Uterus (tissue), 3 donors: ENCODE measurements at regions not wholly inside any gene's neighbourhood (a gene's known extent, or its start where the extent isn't known, plus 50 kb on each side); places are given as distances from the start of the nearest gene placed in this dataset.

ENCODE experiments used
- DNase-seq, 2 donors: peaks; one replicate each; pipeline ENCODE4 v3.0.0-alpha.2; 2019 to 2020
- H3K27ac ChIP-seq, 2 donors: fragments of 200-600 bp; sonication (generic); 1 replicate in 1 of 2; 2 replicates in 1 of 2; pipeline ENCODE4 v1.5.1; 2016 to 2018
- H3K27me3 ChIP-seq, 2 donors: fragments of 200-600 bp; sonication (generic); one replicate each; pipeline ENCODE4 v1.5.1; 2018 to 2019; ENCODE audit warnings: control low read depth in 1 of 2
- H3K36me3 ChIP-seq, 2 donors: fragments of 200-600 bp; sonication (generic); one replicate each; pipeline ENCODE4 v1.5.1; 2019; ENCODE audit warnings: control low read depth in 1 of 2
- H3K4me1 ChIP-seq, 2 donors: fragments of 200-600 bp; sonication (generic); one replicate each; pipeline ENCODE4 v1.5.1; 2018 to 2019; ENCODE audit warnings: control low read depth in 1 of 2
- H3K4me3 ChIP-seq, 2 donors: fragments of 200-600 bp; sonication (generic); 1 replicate in 1 of 2; 2 replicates in 1 of 2; pipeline ENCODE4 v1.5.1; 2018 to 2019; ENCODE audit warnings: mild to moderate bottlenecking in 1 of 2
- H3K9me3 ChIP-seq, 2 donors: fragments of 200-600 bp; sonication (generic); one replicate each; pipeline ENCODE4 v1.5.1; 2019; ENCODE audit warnings: control low read depth in 1 of 2
- POLR2A ChIP-seq, 2 donors: fragments of 450-650 bp; IDR thresholded peaks; one replicate each; pipeline ENCODE4 v1.6.1; 2016; ENCODE audit warnings: antibody characterized with exemption in 2 of 2, mild to moderate bottlenecking in 1 of 2, moderate library complexity in 1 of 2
- intact Hi-C: fragments of 100-400 bp; cut with DNase I; formaldehyde crosslinking; loops from one replicate; pipeline ENCODE4 v1.15.1; 2023; ENCODE audit warnings: low total_unique reads
- TF ChIP-seq, protein P1 (sequence below), 4 experiments: fragments of 200-600 bp in 2 of 4; fragments of 450-650 bp in 2 of 4; sonication (generic) in 2 of 4; IDR thresholded peaks; one replicate each; pipeline ENCODE4 v1.5.1; 2016 to 2019; ENCODE audit warnings: antibody characterized with exemption in 4 of 4, mild to moderate bottlenecking in 2 of 4, moderate library complexity in 1 of 4
- donor health status: DM: yes; HTN: yes; CAD: no.

GRCh38 chr5:60243713-60244112, 350.2 kb upstream of the PDE4D start:
- intact Hi-C loops = no loop called here
- H3K4me1 ChIP-seq = no peaks in the 10 kb centered on the region
- no peaks in the 10 kb centered on the region for H3K27me3 ChIP-seq
- no peaks in the 10 kb centered on the region for H3K9me3 ChIP-seq
- H3K27ac ChIP-seq = no peak overlapping the region
- H3K36me3 ChIP-seq = no peaks in the 10 kb centered on the region
- no peak for DNase-seq
- no peak overlapping the region for H3K4me3 ChIP-seq
- no peak for TF ChIP-seq POLR2A (IDR thresholded peaks at IDR 0.05)
- TF ChIP-seq, protein P1, sequence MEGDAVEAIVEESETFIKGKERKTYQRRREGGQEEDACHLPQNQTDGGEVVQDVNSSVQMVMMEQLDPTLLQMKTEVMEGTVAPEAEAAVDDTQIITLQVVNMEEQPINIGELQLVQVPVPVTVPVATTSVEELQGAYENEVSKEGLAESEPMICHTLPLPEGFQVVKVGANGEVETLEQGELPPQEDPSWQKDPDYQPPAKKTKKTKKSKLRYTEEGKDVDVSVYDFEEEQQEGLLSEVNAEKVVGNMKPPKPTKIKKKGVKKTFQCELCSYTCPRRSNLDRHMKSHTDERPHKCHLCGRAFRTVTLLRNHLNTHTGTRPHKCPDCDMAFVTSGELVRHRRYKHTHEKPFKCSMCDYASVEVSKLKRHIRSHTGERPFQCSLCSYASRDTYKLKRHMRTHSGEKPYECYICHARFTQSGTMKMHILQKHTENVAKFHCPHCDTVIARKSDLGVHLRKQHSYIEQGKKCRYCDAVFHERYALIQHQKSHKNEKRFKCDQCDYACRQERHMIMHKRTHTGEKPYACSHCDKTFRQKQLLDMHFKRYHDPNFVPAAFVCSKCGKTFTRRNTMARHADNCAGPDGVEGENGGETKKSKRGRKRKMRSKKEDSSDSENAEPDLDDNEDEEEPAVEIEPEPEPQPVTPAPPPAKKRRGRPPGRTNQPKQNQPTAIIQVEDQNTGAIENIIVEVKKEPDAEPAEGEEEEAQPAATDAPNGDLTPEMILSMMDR (IDR thresholded peaks at IDR 0.05) = no peak

GRCh38 chr5:60232036-60232795, 338.7 kb upstream of the PDE4D start:
- Histone ChIP-seq H3K27me3 (no peaks in the 10 kb centered on the region), H3K9me3 (no peaks in the 10 kb centered on the region), H3K4me3 (no peak overlapping the region), H3K36me3 (no peaks in the 10 kb centered on the region), H3K4me1 (no peaks in the 10 kb centered on the region), H3K27ac (no peak overlapping the region)
- DNase-seq = no peak
- no peak for TF ChIP-seq POLR2A (IDR thresholded peaks at IDR 0.05)
- TF ChIP-seq, protein P1 (IDR thresholded peaks at IDR 0.05) = no peak
- intact Hi-C loops = no loop called here

- Histone ChIP-seq H3K27ac (no peak overlapping the region), H3K9me3 (no peaks in the 10 kb centered on the region), H3K4me1 (no peaks in the 10 kb centered on the region), H3K36me3 (no peaks in the 10 kb centered on the region), H3K4me3 (no peak overlapping the region), H3K27me3 (no peaks in the 10 kb centered on the region)
- intact Hi-C loops = no loop called here
- TF ChIP-seq, protein P1 (IDR thresholded peaks at IDR 0.05) = no peak
- TF ChIP-seq POLR2A (IDR thresholded peaks at IDR 0.05) = no peak
- no peak for DNase-seq
These were observed 336.9 kb upstream of the PDE4D start for GRCh38 chr5:60230456-60230855.

DNA sequence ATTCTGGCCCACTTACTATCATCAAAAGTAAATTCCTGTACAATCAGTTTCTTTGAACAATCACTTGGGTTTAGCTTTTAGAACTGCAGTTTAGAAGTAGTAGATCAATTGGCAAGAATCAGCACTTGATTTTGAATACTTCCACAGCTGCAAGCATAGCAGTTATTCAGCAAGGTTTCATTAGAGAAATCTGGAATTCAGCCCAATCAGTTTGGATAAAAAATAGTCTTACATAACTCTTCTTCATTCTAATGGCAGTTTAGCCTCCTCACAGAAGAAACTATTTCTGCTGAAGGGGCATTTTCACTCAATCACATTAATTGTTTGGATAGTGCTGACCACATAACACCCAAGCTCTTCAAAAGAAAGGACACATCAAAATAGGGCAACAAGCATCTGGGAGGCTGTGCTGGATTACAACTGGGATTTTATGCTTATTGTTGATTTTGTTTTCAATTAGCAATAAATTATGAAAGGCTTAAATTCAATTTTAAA, 336.2 kb upstream of the PDE4D start:
- no peak for TF ChIP-seq POLR2A (IDR thresholded peaks at IDR 0.05)
- TF ChIP-seq, protein P1 (IDR thresholded peaks at IDR 0.05) = no peak
- Histone ChIP-seq H3K27ac (no peak overlapping the region), H3K36me3 (no peaks in the 10 kb centered on the region), H3K4me1 (no peaks in the 10 kb centered on the region), H3K27me3 (no peaks in the 10 kb centered on the region), H3K9me3 (no peaks in the 10 kb centered on the region), H3K4me3 (no peak overlapping the region)
- no peak for DNase-seq
- intact Hi-C loops = no loop called here

- TF ChIP-seq POLR2A (IDR thresholded peaks at IDR 0.05) = no peak
- TF ChIP-seq, protein P1 (IDR thresholded peaks at IDR 0.05) = no peak
- Histone ChIP-seq H3K27me3 (no peaks in the 10 kb centered on the region), H3K36me3 (no peaks in the 10 kb centered on the region), H3K9me3 (no peaks in the 10 kb centered on the region), H3K27ac (no peak overlapping the region), H3K4me1 (no peaks in the 10 kb centered on the region), H3K4me3 (no peak overlapping the region)
- DNase-seq = no peak
- intact Hi-C loops = no loop called here
These were observed 335.1 kb upstream of the PDE4D start for GRCh38 chr5:60228676-60229075.
